ENCODE measurements at regions not wholly inside any gene's neighbourhood (a gene's known extent, or its start where the extent isn't known, plus 50 kb on each side); places are given as distances from the start of the nearest gene placed in this dataset.

GRCh38 chr1:181206513-181206912 lies 118.0 kb downstream of the IER5 start:
- ChIA-PET POLR2A (no interaction called here), CTCF (no interaction called here), RAD21 (ENCODE audit: low non-redundant PET in 1 of 2, low total read pairs in 2 of 2, uncharacterized antibody in 2 of 2, unreplicated experiment in 2 of 2) (no interaction called here)
- no peak overlapping the region for H3K4me2 ChIP-seq (ENCODE audit: low read length)
- no peak overlapping the region for H3K27ac ChIP-seq (ENCODE audit: low read depth, low read length)
- H3K36me3 ChIP-seq (ENCODE audit: control insufficient read depth in 1 of 2, insufficient read depth in 2 of 2, low read length in 2 of 2): no peaks in the 10 kb centered on the region
- no peak overlapping the region for H2AFZ ChIP-seq (ENCODE audit: low read depth, low read length, poor library complexity, severe bottlenecking)
- no TSS peak for BruUV-seq (replicated peaks)
- H3K9me3 ChIP-seq (ENCODE audit: control insufficient read depth in 1 of 2, insufficient read depth in 1 of 2, low read depth in 1 of 2, low read length in 2 of 2): no peaks in the 10 kb centered on the region
- DNase-seq (ENCODE audit: low read depth, low spot score): no peak
- no peak overlapping the region for H3K4me3 ChIP-seq (replicated peaks in 1 of 2; ENCODE audit: low read depth in 1 of 2, low read length in 2 of 2)
- no peaks in the 10 kb centered on the region for H3K9me2 ChIP-seq (ENCODE audit: insufficient read depth)
- no peaks in the 10 kb centered on the region for H4K20me1 ChIP-seq (ENCODE audit: insufficient read depth)
- no peak for ATAC-seq
- H3K79me2 ChIP-seq (ENCODE audit: insufficient read depth, low read length): no peaks in the 10 kb centered on the region
- H3K9ac ChIP-seq (ENCODE audit: low read length): no peak overlapping the region
- TF ChIP-seq POLR2A (IDR thresholded peaks at IDR 0.05; ENCODE audit: borderline replicate concordance, extremely low read depth, insufficient read depth, insufficient read length) (no peak), SRF (IDR thresholded peaks at IDR 0.05; ENCODE audit: low read depth) (no peak), MAX (IDR thresholded peaks at IDR 0.05) (no peak), ZBTB33 (IDR thresholded peaks at IDR 0.05; ENCODE audit: extremely low read depth, insufficient replicate concordance, low read length) (no peak), ZFX (IDR thresholded peaks at IDR 0.05) (no peak), CEBPB (IDR thresholded peaks at IDR 0.05; ENCODE audit: low read depth) (no peak), ELF1 (IDR thresholded peaks at IDR 0.05; ENCODE audit: borderline replicate concordance, low read depth) (no peak), RAD21 (IDR thresholded peaks at IDR 0.05; ENCODE audit: low read depth) (no peak), EGR1 (IDR thresholded peaks at IDR 0.05; ENCODE audit: low read depth) (no peak), POLR2AphosphoS5 (IDR thresholded peaks at IDR 0.05; ENCODE audit: low read depth, low read length) (no peak), TCF7L2 (IDR thresholded peaks at IDR 0.05; ENCODE audit: borderline replicate concordance, extremely low read depth, insufficient read depth, insufficient read length) (no peak), EZH2phosphoT487 (IDR thresholded peaks at IDR 0.05; ENCODE audit: borderline replicate concordance) (no peak), REST (IDR thresholded peaks at IDR 0.05; ENCODE audit: low read depth) (no peak), ZNF274 (IDR thresholded peaks at IDR 0.05; ENCODE audit: low read depth, low read length) (no peak), EZH2 (IDR thresholded peaks at IDR 0.05) (no peak), ATF3 (IDR thresholded peaks at IDR 0.05) (no peak)
- no peaks in the 10 kb centered on the region for H3K4me1 ChIP-seq (ENCODE audit: control insufficient read depth in 1 of 2, insufficient read depth in 2 of 2, low read length in 2 of 2)
- intact Hi-C loops (cut with micrococcal nuclease): no loop called here
- peaks cover 8% of the 10 kb centered on the region; the same call in 1 of the 2 replicates for H3K27me3 ChIP-seq (ENCODE audit: insufficient read depth, low read length)
